ENCODE measurements at regions not wholly inside any gene's neighbourhood (a gene's known extent, or its start where the extent isn't known, plus 50 kb on each side); places are given as distances from the start of the nearest gene placed in this dataset.
A peak's percentile ranks its signal among the peaks of the same experiment; 100 is the strongest.
"Not testable (repeated sequence)": the region's sequence is repeated elsewhere in the genome, so short reads cannot be mapped to it uniquely, and the experiment has no call there.

DNA sequence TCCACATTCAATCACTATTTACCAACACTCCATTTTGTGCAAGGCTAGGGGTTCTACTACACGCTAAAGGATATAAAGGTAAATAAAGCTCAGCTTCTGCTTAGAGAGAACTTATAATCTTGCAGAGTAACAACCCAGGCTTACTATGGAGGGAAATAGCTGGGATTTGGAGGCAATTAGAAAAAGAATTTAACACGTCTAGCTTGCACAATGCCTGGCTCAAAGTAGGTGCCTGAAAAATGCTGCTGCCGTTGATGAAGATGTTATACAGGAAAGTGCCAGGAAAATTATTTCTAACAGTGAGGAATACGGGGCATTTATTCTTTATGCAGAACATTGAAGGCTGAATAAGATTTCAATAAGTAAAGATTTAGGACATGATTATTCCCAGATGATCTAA lies 214.2 kb downstream of the KITLG start:
- DNase-seq (ENCODE audit: low read depth) = no peak

DNA sequence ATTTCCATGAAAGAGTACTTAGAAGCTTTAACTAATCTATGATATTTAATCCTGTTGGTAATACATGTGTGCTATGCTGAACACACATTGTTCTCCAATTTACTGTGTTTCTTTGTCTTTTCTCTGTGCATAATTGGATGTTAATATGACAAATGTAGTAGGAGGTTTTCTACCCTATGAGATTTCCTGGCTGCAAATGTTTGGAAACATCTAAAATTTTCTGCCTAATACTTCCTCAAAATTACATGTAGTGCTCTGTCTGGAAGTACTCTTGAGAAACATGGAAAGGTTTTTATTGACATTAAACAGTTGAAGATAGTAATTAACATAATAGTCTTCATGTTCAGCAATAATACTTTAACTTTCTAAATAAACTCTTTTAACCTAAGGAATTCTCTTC lies 213.0 kb downstream of the KITLG start:
- no peak for DNase-seq (ENCODE audit: low read depth)

GRCh38 chr12:88368077-88368476 lies 212.2 kb downstream of the KITLG start:
- DNase-seq (ENCODE audit: low read depth) = not testable (repeated sequence)

GRCh38 chr12:88371416-88372183 lies 208.7 kb downstream of the KITLG start:
- peak; percentile 67 for DNase-seq (ENCODE audit: low read depth)

DNA sequence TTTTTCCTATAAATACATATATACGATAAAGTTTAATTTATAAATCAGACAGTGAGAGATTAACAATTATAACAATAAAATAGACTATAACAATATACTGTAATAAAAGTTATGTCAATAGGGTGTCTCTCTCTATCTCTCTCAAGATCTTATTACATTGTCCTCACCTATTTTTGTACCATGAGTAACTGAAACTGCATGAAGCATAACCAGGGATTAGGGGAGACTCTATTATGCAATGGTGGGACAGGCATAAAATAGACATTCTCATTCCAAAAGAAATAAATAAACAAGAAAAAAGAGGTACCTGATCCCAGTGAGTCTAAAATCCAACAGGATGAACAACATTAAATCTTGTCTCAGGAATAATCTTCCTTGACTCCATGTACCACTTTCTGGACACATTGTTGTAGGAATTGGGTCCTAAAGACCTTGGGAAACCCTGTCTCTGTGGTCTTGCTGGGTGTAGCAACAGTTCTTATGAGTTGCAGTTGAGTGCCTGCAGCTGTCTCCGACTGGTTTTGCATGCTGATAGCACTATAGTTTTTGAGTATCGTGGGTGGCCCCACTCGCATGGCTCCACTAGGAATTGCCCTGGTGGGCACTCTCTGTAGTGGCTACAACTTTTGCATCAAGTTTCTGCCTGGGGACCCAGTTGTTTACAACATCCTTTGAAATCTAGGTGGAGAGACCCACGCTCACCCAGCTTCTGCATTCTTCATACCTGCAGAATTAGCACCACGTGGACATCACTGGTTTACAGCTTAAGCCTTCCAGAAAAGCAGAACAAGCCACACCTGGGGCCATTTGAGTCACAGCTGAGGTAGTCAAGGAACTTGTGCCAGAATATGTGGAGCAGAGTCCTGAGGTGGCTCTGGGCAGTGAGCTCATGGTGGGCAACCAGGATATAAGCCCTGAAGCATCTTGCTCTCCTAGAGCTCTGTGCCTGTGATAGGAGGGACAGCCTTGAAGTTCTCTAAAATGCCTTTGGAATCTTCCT lies 204.7 kb downstream of the KITLG start:
- DNase-seq (ENCODE audit: low read depth) = peak; percentile 67

GRCh38 chr12:88377973-88378372 lies 202.3 kb downstream of the KITLG start:
- no peak for DNase-seq (ENCODE audit: low read depth)

DNA sequence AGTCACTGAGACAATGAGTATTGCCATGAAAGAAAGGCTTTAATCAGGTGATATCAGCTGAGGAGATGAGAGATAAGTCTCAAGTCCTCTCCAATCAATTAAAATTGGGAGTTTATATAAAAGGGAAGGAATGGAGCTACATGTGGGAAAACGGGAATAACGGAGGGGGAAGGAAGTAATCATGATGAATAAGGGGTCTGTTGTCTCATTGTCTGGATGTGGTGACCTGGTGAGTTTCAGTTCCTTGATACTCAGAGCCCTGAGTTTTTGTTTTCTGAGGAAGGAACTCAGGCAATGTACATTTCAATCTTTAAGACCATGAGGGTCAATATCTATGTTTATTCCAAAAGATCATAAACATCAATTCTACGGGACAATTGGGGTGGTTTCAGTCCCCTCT lies 198.8 kb downstream of the KITLG start:
- DNase-seq (ENCODE audit: low read depth) = no peak

DNA sequence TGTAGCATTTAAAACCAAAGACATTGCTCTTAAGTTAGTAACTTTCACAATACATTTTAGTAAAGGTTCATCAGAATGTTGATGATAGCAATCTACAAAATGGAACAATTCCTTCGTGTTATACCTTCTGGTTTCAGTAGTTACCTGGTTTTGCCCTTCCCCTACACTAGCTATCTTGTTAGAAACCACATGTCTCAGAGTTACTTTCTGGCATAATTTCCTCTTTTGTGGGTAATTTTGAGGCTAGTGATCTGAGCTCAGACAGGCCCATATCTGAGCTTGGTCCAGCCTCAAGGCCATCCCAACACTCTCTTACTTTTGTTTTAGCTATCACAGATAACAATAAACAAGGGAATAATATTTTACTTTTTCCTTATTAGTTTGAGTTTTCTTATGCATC lies 196.9 kb downstream of the KITLG start:
- DNase-seq (ENCODE audit: low read depth) = no peak

DNA sequence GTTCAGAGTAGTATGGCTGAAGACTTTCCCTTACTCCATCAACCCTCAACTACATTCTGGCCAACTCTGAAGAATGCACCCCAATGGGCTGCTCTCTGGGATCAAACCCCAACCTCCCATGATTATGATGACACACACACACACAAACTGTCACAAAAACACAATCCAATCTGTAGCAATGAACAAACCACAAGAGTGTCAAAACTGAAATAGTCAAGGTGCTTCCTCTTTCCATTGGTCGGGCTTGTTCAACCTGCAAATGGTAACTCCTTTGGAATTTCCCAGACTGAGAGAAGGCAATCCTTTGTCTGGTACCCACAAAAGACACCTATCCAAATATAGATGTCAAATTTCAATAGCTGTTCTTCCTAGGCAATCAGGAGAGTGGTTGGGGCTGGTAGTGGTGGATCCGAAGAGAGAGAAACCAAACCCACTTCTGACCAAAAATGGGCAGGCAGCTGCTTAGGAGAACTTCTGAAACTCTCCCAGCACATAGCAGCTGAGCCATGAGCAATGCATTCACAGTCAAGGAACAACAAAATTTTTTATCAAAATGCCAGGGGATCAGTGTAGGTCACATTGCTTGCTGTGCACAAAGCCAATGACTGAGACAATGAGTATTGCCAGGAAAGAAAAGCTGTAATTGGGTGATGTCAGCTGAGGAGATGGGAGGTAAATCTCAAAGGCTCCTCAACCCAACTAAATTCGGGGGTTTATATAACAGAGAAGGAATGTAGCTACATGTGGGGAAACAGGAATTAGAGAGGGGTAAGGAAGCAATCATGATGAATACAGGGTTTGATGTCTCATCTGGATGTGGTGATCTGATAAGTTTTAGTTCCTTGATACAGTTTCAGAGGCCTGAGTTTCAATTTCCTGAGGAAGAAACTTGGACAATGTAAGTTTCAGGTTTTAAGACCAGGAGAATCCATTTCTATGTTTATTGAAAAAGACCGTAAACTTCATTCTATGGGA lies 191.4 kb downstream of the KITLG start:
- peak; percentile 69 for DNase-seq (ENCODE audit: low read depth)

GRCh38 chr12:88390811-88391210 lies 189.5 kb downstream of the KITLG start:
- DNase-seq (ENCODE audit: low read depth) = no peak

DNA sequence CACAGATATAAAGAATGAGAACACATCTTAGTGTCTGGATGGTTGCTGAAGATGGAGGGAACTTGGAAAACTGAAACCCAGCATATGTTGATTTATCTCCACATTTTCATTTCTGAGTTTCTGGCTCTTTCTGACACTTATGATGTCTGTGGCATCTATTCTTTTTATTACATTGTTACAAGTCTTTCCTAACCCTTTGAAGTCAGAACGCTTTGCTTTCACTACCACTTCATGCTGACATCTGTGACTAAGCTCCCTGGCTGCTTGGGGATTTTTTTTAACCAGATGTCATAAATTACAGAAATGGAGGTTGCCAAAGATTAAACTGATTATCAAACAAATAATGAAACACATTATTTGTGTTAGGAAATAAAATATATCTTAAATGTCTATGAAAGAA lies 188.7 kb downstream of the KITLG start:
- DNase-seq (ENCODE audit: low read depth) = peak; percentile 63

DNA sequence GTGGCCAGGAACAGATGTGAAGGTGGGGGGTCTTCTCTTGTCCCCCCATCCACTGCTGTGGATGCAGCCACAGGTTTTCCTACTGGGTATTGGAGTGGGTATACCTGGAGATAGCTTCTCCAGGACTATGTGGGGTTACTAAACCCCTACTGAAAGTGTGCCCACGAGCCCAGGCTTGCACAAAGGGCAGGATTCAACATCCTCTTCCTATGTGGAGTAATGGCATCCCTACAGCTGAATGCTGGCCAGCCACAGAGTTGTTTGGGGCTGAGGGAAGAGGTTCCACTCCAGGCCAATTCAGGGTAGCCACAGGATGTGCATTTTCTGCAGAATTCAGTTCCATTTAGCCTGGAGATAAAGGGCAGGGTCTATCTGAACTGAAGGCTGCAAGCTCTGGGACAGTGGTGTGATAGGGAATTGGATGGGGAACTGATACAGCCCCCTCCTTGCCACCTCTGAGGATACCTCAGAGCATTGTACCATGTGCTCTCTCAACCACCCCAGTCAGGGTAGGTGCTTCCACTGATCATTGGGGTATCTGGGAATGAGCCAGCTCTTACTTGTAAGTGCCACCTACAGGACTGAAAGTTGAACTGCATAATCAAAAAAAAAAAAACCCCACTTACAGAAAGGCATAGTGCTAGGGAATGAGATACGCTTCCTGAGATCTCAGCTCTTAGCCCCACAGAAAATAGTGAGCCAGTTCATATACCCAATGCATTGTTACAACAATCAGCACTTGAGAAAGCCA lies 187.1 kb downstream of the KITLG start:
- DNase-seq (ENCODE audit: low read depth) = no peak

GRCh38 chr12:88398031-88398430 lies 182.2 kb downstream of the KITLG start:
- DNase-seq (ENCODE audit: low read depth) = no peak

- no peak for DNase-seq (ENCODE audit: low read depth)
These were observed 180.5 kb downstream of the KITLG start for GRCh38 chr12:88399811-88400210.

GRCh38 chr12:88400302-88400701 lies 180.0 kb downstream of the KITLG start:
- no peak for DNase-seq (ENCODE audit: low read depth)

DNA sequence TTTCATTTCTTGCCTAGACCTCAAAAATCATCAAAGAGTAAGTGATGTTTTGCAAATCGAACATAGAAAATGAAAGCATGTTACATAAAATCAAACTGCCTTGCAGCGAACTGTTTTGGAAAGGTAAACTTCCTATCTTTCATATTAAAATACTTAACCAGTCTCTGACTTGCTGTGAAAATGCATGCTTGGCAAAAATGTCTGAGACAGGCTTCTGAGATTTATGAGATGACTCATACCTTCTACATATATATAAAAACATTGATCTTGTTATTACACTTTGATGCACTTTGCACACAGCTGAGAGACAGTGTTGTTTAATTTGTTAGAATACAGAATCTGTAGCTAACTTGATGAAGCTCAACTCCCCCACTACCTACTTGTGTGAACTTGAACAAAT lies 179.1 kb downstream of the KITLG start:
- no peak for DNase-seq (ENCODE audit: low read depth)

GRCh38 chr12:88406905-88407304 lies 173.4 kb downstream of the KITLG start:
- DNase-seq (ENCODE audit: low read depth) = no peak

DNA sequence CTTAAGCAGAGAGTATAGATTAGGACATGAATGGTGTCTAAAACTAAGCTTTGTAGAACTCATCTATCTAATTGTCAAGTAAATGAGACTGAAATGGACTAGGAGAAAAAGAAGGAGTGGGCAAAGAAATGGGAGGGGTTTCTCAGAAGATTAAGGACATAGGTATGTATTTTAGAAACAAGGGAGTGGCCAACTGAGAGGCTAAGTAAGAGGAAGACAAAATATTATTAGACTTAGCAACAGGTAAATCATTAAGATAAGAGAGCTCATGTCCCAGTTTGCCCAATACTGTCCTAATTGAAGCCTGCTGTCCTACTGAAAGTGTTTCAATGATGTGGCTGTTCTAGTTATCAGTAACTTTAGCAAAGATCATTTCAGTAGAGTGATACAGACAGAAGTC lies 171.4 kb downstream of the KITLG start:
- no peak for DNase-seq (ENCODE audit: low read depth)

- DNase-seq (ENCODE audit: low read depth) = no peak
These were observed 171.0 kb downstream of the KITLG start for GRCh38 chr12:88409257-88409656.

GRCh38 chr12:88411689-88412088 lies 168.6 kb downstream of the KITLG start:
- no peak for DNase-seq (ENCODE audit: low read depth)
